GM12878 (cell line): ENCODE measurements at regions not wholly inside any gene's neighbourhood (a gene's known extent, or its start where the extent isn't known, plus 50 kb on each side); places are given as distances from the start of the nearest gene placed in this dataset.

Experiments
- ATAC-seq: fragments of 200-7000 bp; cut with Tn5 transposase; 3 replicates; pipeline ENCODE4 v1.9.1; 2020; ENCODE audit warnings: mild to moderate bottlenecking, moderate library complexity
- BruUV-seq: library from RNA; stranded (reverse); fragments of 400-500 nt; replicated peaks from 2 replicates; lab custom pipeline; 2021; lab: Mats Ljungman, UMichigan
- CTCF ChIA-PET: fragments of 300-600 bp; sonication (Branson Sonifier 250); formaldehyde crosslinking; extraction: SDS; loops from one replicate; lab custom pipeline; 2021; ENCODE audit warnings: inconsistent platforms; lab: Yijun Ruan, JAX
- POLR2A ChIA-PET: fragments of 350-600 bp; formaldehyde crosslinking; extraction: SDS; loops from one replicate; lab custom pipeline; 2021; ENCODE audit warnings: inconsistent platforms; lab: Charles Lee
- RAD21 ChIA-PET: fragments of 300-600 bp; sonication (Branson Sonifier 250); formaldehyde crosslinking; loops from one replicate; lab custom pipeline; 2023; ENCODE audit warnings: antibody characterized with exemption; ENCODE audit not compliant: unreplicated experiment; lab: Charles Lee
- SMC1A ChIA-PET: fragments of 300-600 bp; sonication (Branson Sonifier 250); formaldehyde crosslinking; loops from one replicate; lab custom pipeline; 2023; ENCODE audit not compliant: unreplicated experiment, uncharacterized antibody; lab: Charles Lee
- DNase-seq: peaks from one replicate; pipeline ENCODE4 v3.0.0-alpha.2; 2011; ENCODE audit warnings: low read depth, low spot score
- FAIRE-seq: peaks from 3 replicates; lab custom pipeline; 2011; peaks lifted over from hg19 to GRCh38; lab: Jason Lieb, UNC
- H2AFZ ChIP-seq: 2 replicates; pipeline ENCODE4 v1.6.0; 2011; ENCODE audit warnings: low read depth, low read length, control low read depth; ENCODE audit not compliant: control insufficient read depth
- H3K27ac ChIP-seq: 2 replicates; pipeline ENCODE4 v1.5.1; 2011; ENCODE audit warnings: control low read depth; ENCODE audit not compliant: control insufficient read depth, insufficient read depth
- H3K27me3 ChIP-seq, 2 experiments: replicated peaks in 1 of 2; 2 replicates each; pipeline versions ENCODE4 v1.6.0 to v1.6.1; 2011; ENCODE audit warnings: low read length in 1 of 2; ENCODE audit not compliant: control insufficient read depth in 2 of 2, insufficient read depth in 2 of 2
- H3K36me3 ChIP-seq, 2 experiments: 2 replicates each; pipeline ENCODE4 v1.5.1; 2011; ENCODE audit warnings: low read length in 1 of 2; ENCODE audit not compliant: control insufficient read depth in 2 of 2, insufficient read depth in 2 of 2
- H3K4me1 ChIP-seq: 2 replicates; pipeline ENCODE4 v1.6.1; 2011; ENCODE audit warnings: mild to moderate bottlenecking, low read length, moderate library complexity, mixed read lengths; ENCODE audit not compliant: control insufficient read depth, insufficient read depth
- H3K4me2 ChIP-seq: 2 replicates; pipeline ENCODE4 v1.6.0; 2011; ENCODE audit warnings: control low read depth; ENCODE audit not compliant: control insufficient read depth, insufficient read depth
- H3K4me3 ChIP-seq: fragments of 200-600 bp; sonication (generic); 2 replicates; pipeline ENCODE4 v1.5.1; 2016
- H3K79me2 ChIP-seq: 2 replicates; pipeline ENCODE4 v1.6.0; 2011; ENCODE audit warnings: low read length; ENCODE audit not compliant: control insufficient read depth, insufficient read depth
- H3K9ac ChIP-seq: 2 replicates; pipeline ENCODE4 v1.8.0; 2011; ENCODE audit warnings: low read length, control low read depth, mixed read lengths; ENCODE audit not compliant: control insufficient read depth, insufficient read depth
- H3K9me3 ChIP-seq: replicated peaks from 3 replicates; pipeline ENCODE4 v1.5.1; 2011; ENCODE audit warnings: mild to moderate bottlenecking, low read length; ENCODE audit not compliant: control insufficient read depth, insufficient read depth
- H4K20me1 ChIP-seq: 2 replicates; pipeline ENCODE4 v1.6.0; 2011; ENCODE audit not compliant: control insufficient read depth, insufficient read depth
- DPF2 ChIP-seq: fragments of 450-650 bp; IDR thresholded peaks from 2 replicates; pipeline ENCODE4 v1.6.1; 2017; ENCODE audit warnings: mild to moderate bottlenecking
- FOXM1 ChIP-seq: IDR thresholded peaks from 2 replicates; pipeline ENCODE4 v1.6.1; 2012; ENCODE audit warnings: low read depth, mild to moderate bottlenecking, inconsistent platforms, low read length, moderate library complexity
- NR2C1 ChIP-seq: fragments of 450-650 bp; IDR thresholded peaks from 2 replicates; pipeline ENCODE4 v1.6.1; 2017; ENCODE audit warnings: antibody characterized with exemption, mild to moderate bottlenecking, moderate library complexity
- PKNOX1 ChIP-seq: fragments of 450-650 bp; IDR thresholded peaks from 2 replicates; pipeline ENCODE4 v1.6.1; 2016; ENCODE audit warnings: mild to moderate bottlenecking
- SMAD5 ChIP-seq: IDR thresholded peaks from 2 replicates; pipeline ENCODE4 v1.6.1; 2016; ENCODE audit warnings: antibody characterized with exemption, low read depth
- ZNF622 ChIP-seq: fragments of 450-650 bp; IDR thresholded peaks from 2 replicates; pipeline ENCODE4 v1.6.1; 2017; ENCODE audit warnings: mild to moderate bottlenecking, inconsistent platforms
- WGBS: methylation state at CpG from one replicate; pipeline ENCODE4 v1.1.6; 2016; ENCODE audit warnings: low lambda C conversion rate; ENCODE audit not compliant: insufficient replicate concordance, insufficient coverage; ENCODE audit errors: missing lambda C conversion rate; 5-methylcytosine and 5-hydroxymethylcytosine counted together
- in situ Hi-C: fragments of 300-500 bp; cut with MboI; formaldehyde crosslinking; loops from 9 replicates; pipeline ENCODE4 v1.14.3; 2018; ENCODE audit warnings: mixed read lengths
- intact Hi-C: fragments of 100-400 bp; cut with micrococcal nuclease; formaldehyde crosslinking; loops from one replicate; pipeline ENCODE4 v1.14.2; 2022; ENCODE audit not compliant: unreplicated experiment
- TF ChIP-seq, protein P1 (sequence below): IDR thresholded peaks from 2 replicates; pipeline ENCODE4 v1.6.1; 2012; ENCODE audit warnings: low read depth, low read length, improper control_type of control experiment

- in situ Hi-C loops (loop anchor here (10.0 kb wide), 1 partner anchor 779 kb away; no protein-coding TSS in a partner anchor), intact Hi-C loops (no loop called here)
- H3K9ac ChIP-seq, result no peak overlapping the region; the same call in 1 of the 2 replicates
- no peaks in the 10 kb centered on the region for H3K36me3 ChIP-seq
- no peak overlapping the region for H2AFZ ChIP-seq
- H3K79me2 ChIP-seq, result no peaks in the 10 kb centered on the region
- H3K4me2 ChIP-seq, result no peak overlapping the region
- POLR2A ChIA-PET, result no interaction called here
- DNase-seq (no peak), ATAC-seq (no peak), FAIRE-seq (no peak)
- CTCF ChIA-PET, result interaction anchor here (0.6 to 1.5 kb wide), 4 partner anchors 10 to 973 kb away, joined by 3 to 5 read pairs (median 3); no protein-coding TSS in a partner anchor
- no peaks in the 10 kb centered on the region for H3K27me3 ChIP-seq
- H3K4me3 ChIP-seq, result no peak overlapping the region
- no peaks in the 10 kb centered on the region for H3K9me3 ChIP-seq
- H3K4me1 ChIP-seq, result no peaks in the 10 kb centered on the region
- SMC1A ChIA-PET, result interaction anchor here (1.1 to 1.7 kb wide), 2 partner anchors 24 to 535 kb away, joined by 3 to 4 read pairs; no protein-coding TSS in a partner anchor
- no TSS peak for BruUV-seq
- no peak overlapping the region for H3K27ac ChIP-seq
- H4K20me1 ChIP-seq, result no peaks in the 10 kb centered on the region
- TF ChIP-seq NR2C1 (no peak), FOXM1 (no peak), DPF2 (no peak), SMAD5 (no peak), ZNF622 (no peak), PKNOX1 (no peak)
- TF ChIP-seq, protein P1, sequence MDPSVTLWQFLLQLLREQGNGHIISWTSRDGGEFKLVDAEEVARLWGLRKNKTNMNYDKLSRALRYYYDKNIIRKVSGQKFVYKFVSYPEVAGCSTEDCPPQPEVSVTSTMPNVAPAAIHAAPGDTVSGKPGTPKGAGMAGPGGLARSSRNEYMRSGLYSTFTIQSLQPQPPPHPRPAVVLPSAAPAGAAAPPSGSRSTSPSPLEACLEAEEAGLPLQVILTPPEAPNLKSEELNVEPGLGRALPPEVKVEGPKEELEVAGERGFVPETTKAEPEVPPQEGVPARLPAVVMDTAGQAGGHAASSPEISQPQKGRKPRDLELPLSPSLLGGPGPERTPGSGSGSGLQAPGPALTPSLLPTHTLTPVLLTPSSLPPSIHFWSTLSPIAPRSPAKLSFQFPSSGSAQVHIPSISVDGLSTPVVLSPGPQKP, result no peak
- RAD21 ChIA-PET, result interaction anchor here (0.9 kb wide), 1 partner anchor 538 kb away, joined by 3 read pairs; no protein-coding TSS in a partner anchor
- 21% methylated on average over 5 of the region's 5 CpGs for WGBS
These were observed 539.7 kb downstream of the QKI start for GRCh38 chr6:163954088-163954775.
